ENCODE measurements at regions not wholly inside any gene's neighbourhood (a gene's known extent, or its start where the extent isn't known, plus 50 kb on each side); places are given as distances from the start of the nearest gene placed in this dataset.

DNA sequence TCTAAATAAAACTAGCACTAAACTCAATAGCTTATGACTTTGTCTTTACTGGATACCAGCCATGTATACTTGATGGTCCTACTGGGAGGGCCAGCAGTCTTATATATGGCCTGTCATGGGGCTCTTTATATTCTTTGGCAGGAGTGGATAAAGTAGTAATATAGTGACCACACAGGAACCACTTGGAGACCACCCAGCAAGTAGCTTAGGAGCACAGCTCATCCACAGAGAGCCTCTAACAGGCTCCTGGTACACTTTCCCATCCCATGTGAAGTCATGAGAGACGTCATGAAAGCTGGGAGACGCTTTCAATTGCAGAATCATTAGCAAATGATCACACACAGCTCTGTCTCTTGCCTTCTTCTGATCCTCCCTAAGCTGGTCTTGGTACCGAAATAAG, 360.9 kb upstream of the ACVR2A start:
- no peaks in the 10 kb centered on the region for H3K9me3 ChIP-seq
- H3K27ac ChIP-seq, result no peak overlapping the region
- H3K4me1 ChIP-seq, result peaks cover 0 to 10% (median 0%) of the 10 kb centered on the region in 4 donors
- no peaks in the 10 kb centered on the region for H3K27me3 ChIP-seq
- no peaks in the 10 kb centered on the region for H3K36me3 ChIP-seq
- TF ChIP-seq, protein P1, sequence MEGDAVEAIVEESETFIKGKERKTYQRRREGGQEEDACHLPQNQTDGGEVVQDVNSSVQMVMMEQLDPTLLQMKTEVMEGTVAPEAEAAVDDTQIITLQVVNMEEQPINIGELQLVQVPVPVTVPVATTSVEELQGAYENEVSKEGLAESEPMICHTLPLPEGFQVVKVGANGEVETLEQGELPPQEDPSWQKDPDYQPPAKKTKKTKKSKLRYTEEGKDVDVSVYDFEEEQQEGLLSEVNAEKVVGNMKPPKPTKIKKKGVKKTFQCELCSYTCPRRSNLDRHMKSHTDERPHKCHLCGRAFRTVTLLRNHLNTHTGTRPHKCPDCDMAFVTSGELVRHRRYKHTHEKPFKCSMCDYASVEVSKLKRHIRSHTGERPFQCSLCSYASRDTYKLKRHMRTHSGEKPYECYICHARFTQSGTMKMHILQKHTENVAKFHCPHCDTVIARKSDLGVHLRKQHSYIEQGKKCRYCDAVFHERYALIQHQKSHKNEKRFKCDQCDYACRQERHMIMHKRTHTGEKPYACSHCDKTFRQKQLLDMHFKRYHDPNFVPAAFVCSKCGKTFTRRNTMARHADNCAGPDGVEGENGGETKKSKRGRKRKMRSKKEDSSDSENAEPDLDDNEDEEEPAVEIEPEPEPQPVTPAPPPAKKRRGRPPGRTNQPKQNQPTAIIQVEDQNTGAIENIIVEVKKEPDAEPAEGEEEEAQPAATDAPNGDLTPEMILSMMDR (IDR thresholded peaks at IDR 0.05), result no peak
- no peak for TF ChIP-seq POLR2A (IDR thresholded peaks at IDR 0.05)
- H3K4me3 ChIP-seq, result no peak overlapping the region
- DNase-seq, result no peak

GRCh38 chr2:147482916-147483669, 361.7 kb upstream of the ACVR2A start:
- H3K36me3 ChIP-seq, result no peaks in the 10 kb centered on the region
- no peak overlapping the region for H3K4me3 ChIP-seq
- no peaks in the 10 kb centered on the region for H3K27me3 ChIP-seq
- H3K27ac ChIP-seq, result no peak overlapping the region
- H3K9me3 ChIP-seq, result no peaks in the 10 kb centered on the region
- no peak for TF ChIP-seq POLR2A (IDR thresholded peaks at IDR 0.05)
- TF ChIP-seq, protein P1 (IDR thresholded peaks at IDR 0.05), result no peak
- no peak for DNase-seq
- peaks cover 0 to 10% (median 0%) of the 10 kb centered on the region in 4 donors for H3K4me1 ChIP-seq

GRCh38 chr2:147482111-147482895, 362.5 kb upstream of the ACVR2A start:
- Histone ChIP-seq H3K27me3 (no peaks in the 10 kb centered on the region), H3K4me1 (peaks cover 0 to 4% (median 0%) of the 10 kb centered on the region in 4 donors), H3K36me3 (no peaks in the 10 kb centered on the region), H3K27ac (no peak overlapping the region), H3K9me3 (no peaks in the 10 kb centered on the region), H3K4me3 (no peak overlapping the region)
- DNase-seq, result no peak
- no peak for TF ChIP-seq POLR2A (IDR thresholded peaks at IDR 0.05)
- TF ChIP-seq, protein P1 (IDR thresholded peaks at IDR 0.05), result no peak

GRCh38 chr2:147479358-147479757, 365.5 kb upstream of the ACVR2A start:
- H3K4me3 ChIP-seq, result no peak overlapping the region
- H3K9me3 ChIP-seq, result no peaks in the 10 kb centered on the region
- TF ChIP-seq, protein P1 (IDR thresholded peaks at IDR 0.05), result no peak
- TF ChIP-seq POLR2A (IDR thresholded peaks at IDR 0.05), result no peak
- no peak overlapping the region for H3K27ac ChIP-seq
- no peak for DNase-seq
- no peaks in the 10 kb centered on the region for H3K4me1 ChIP-seq
- no peaks in the 10 kb centered on the region for H3K36me3 ChIP-seq
- no peaks in the 10 kb centered on the region for H3K27me3 ChIP-seq

- H3K4me3 ChIP-seq, result no peak overlapping the region
- TF ChIP-seq, protein P1 (IDR thresholded peaks at IDR 0.05), result no peak
- no peak for TF ChIP-seq POLR2A (IDR thresholded peaks at IDR 0.05)
Measured at GRCh38 chr2:147473075-147473474, 371.8 kb upstream of the ACVR2A start.

More at GRCh38 chr2:147473075-147473474, 371.8 kb upstream of the ACVR2A start:
- Histone ChIP-seq H3K27ac (no peak overlapping the region), H3K4me1 (no peaks in the 10 kb centered on the region), H3K9me3 (no peaks in the 10 kb centered on the region), H3K27me3 (no peaks in the 10 kb centered on the region), H3K36me3 (no peaks in the 10 kb centered on the region)
- no peak for DNase-seq

All from Peyer's patch (tissue), 4 donors.